ENCODE measurements at regions not wholly inside any gene's neighbourhood (a gene's known extent, or its start where the extent isn't known, plus 50 kb on each side); places are given as distances from the start of the nearest gene placed in this dataset.

- Histone ChIP-seq H3K9me3 (replicated peaks; ENCODE audit: insufficient read depth, low read length) (no peaks in the 10 kb centered on the region), H3K9ac (ENCODE audit: low read length) (no peak overlapping the region), H4K20me1 (ENCODE audit: insufficient read depth, low read length) (no peaks in the 10 kb centered on the region), H2AFZ (ENCODE audit: low read length) (no peak overlapping the region), H3K4me1 (ENCODE audit: low read length) (no peaks in the 10 kb centered on the region), H3K36me3 (replicated peaks; ENCODE audit: insufficient read depth, low read length) (no peaks in the 10 kb centered on the region), H3K27ac (ENCODE audit: low read length) (no peak overlapping the region), H3K79me2 (ENCODE audit: low read length) (no peaks in the 10 kb centered on the region), H3K4me3 (ENCODE audit: low read length) (no peak overlapping the region), H3K9me2 (replicated peaks; ENCODE audit: insufficient read depth, low read length) (no peaks in the 10 kb centered on the region), H3F3A (ENCODE audit: insufficient read depth, low read length) (no peaks in the 10 kb centered on the region), H3K27me3 (replicated peaks; ENCODE audit: insufficient read depth, low read length) (no peaks in the 10 kb centered on the region), H3K4me2 (ENCODE audit: low read depth, low read length) (no peak overlapping the region)
- no peak for DNase-seq
- TF ChIP-seq EZH2phosphoT487 (IDR thresholded peaks at IDR 0.05; ENCODE audit: low read length), result no peak
- TF ChIP-seq EZH2 (optimal IDR thresholded peaks at IDR 0.05; ENCODE audit: low read depth, low read length), result no peak
- no peak for TF ChIP-seq CTCF (IDR thresholded peaks at IDR 0.05; ENCODE audit: low read length)
These were observed 265.1 kb upstream of the COL8A1 start for GRCh38 chr3:99373088-99373845.

DNA sequence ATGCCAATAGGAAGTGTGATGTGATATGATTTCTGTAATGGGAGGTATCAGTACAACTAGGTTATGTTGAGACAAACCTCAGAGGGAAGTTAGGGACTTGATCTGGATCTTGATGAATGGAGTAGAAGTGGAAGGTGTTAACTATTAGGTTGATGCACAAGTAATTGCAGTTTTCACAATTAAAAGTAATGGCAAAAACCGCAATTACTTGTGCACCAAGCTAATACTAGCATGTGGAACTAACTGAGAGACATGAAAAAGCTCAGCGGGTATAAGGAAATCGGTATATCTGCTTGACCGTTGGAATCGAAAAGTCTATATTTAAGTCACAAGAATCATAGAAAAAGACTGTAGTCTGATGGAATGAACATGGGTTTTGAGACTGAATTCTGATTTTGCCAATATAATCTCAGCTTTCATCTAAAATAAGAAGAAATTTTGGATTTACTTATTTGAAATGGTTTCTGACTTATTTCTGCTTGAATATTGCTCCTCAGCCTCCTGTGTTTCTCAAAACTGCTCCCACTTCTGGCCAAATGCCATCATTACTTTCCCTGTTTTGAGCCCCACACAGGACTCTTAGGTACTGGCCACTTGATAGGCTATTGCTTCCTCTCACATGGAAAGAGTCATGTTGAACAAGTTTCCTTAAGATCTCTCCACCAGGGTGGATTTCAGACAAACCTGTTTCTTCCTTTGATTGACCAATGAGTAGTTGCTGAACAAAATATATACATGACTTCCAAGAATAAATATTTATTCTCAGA lies 271.5 kb upstream of the COL8A1 start:
- Histone ChIP-seq H3K4me2 (ENCODE audit: low read depth, low read length) (no peak overlapping the region), H2AFZ (ENCODE audit: low read length) (no peak overlapping the region), H3K9me3 (replicated peaks; ENCODE audit: insufficient read depth, low read length) (no peaks in the 10 kb centered on the region), H3F3A (ENCODE audit: insufficient read depth, low read length) (no peaks in the 10 kb centered on the region), H3K79me2 (ENCODE audit: low read length) (no peaks in the 10 kb centered on the region), H3K9ac (ENCODE audit: low read length) (no peak overlapping the region), H3K4me1 (ENCODE audit: low read length) (no peaks in the 10 kb centered on the region), H3K36me3 (replicated peaks; ENCODE audit: insufficient read depth, low read length) (no peaks in the 10 kb centered on the region), H3K4me3 (ENCODE audit: low read length) (no peak overlapping the region), H3K9me2 (replicated peaks; ENCODE audit: insufficient read depth, low read length) (no peaks in the 10 kb centered on the region), H3K27ac (ENCODE audit: low read length) (no peak overlapping the region), H4K20me1 (ENCODE audit: insufficient read depth, low read length) (no peaks in the 10 kb centered on the region), H3K27me3 (replicated peaks; ENCODE audit: insufficient read depth, low read length) (no peaks in the 10 kb centered on the region)
- no peak for DNase-seq
- TF ChIP-seq CTCF (IDR thresholded peaks at IDR 0.05; ENCODE audit: low read length), result no peak
- TF ChIP-seq EZH2 (optimal IDR thresholded peaks at IDR 0.05; ENCODE audit: low read depth, low read length), result no peak
- no peak for TF ChIP-seq EZH2phosphoT487 (IDR thresholded peaks at IDR 0.05; ENCODE audit: low read length)

DNA sequence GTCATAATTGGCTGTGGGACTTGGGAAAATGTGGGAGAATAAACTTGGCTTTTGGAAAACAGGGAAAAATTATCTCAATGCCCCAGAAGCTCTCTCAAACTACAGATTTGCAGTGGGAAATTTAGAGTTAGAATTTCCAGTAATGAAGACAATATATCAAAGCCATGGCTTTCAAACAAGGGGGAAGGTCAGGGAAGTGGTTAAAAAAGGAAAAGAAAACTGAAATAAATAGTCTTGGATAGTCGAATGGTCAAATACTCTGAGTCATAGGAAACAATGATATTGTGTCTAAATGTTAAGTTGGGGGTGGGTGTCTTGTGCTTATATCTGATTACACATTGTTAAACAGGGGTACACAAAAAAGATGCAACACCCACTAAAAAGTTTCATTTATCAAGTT lies 272.4 kb upstream of the COL8A1 start:
- Histone ChIP-seq H2AFZ (ENCODE audit: low read length) (no peak overlapping the region), H3K27ac (ENCODE audit: low read length) (no peak overlapping the region), H3K27me3 (replicated peaks; ENCODE audit: insufficient read depth, low read length) (no peaks in the 10 kb centered on the region), H3K79me2 (ENCODE audit: low read length) (no peaks in the 10 kb centered on the region), H3K4me2 (ENCODE audit: low read depth, low read length) (no peak overlapping the region), H3F3A (ENCODE audit: insufficient read depth, low read length) (no peaks in the 10 kb centered on the region), H3K9ac (ENCODE audit: low read length) (no peak overlapping the region), H4K20me1 (ENCODE audit: insufficient read depth, low read length) (no peaks in the 10 kb centered on the region), H3K36me3 (replicated peaks; ENCODE audit: insufficient read depth, low read length) (no peaks in the 10 kb centered on the region), H3K4me3 (ENCODE audit: low read length) (no peak overlapping the region), H3K9me3 (replicated peaks; ENCODE audit: insufficient read depth, low read length) (no peaks in the 10 kb centered on the region), H3K9me2 (replicated peaks; ENCODE audit: insufficient read depth, low read length) (no peaks in the 10 kb centered on the region), H3K4me1 (ENCODE audit: low read length) (no peaks in the 10 kb centered on the region)
- no peak for DNase-seq
- TF ChIP-seq CTCF (IDR thresholded peaks at IDR 0.05; ENCODE audit: low read length) (no peak), EZH2 (optimal IDR thresholded peaks at IDR 0.05; ENCODE audit: low read depth, low read length) (no peak), EZH2phosphoT487 (IDR thresholded peaks at IDR 0.05; ENCODE audit: low read length) (no peak)
